Jurkat, Clone E6-1 (cell line): ENCODE measurements at regions not wholly inside any gene's neighbourhood (a gene's known extent, or its start where the extent isn't known, plus 50 kb on each side); places are given as distances from the start of the nearest gene placed in this dataset.
A peak's percentile ranks its signal among the peaks of the same experiment; 100 is the strongest.
"Not testable (repeated sequence)": the region's sequence is repeated elsewhere in the genome, so short reads cannot be mapped to it uniquely, and the experiment has no call there.

Experiments
- DNase-seq: peaks from one replicate; pipeline ENCODE4 v3.0.0-alpha.2; 2011; ENCODE audit warnings: low read depth, low spot score
- H3K4me3 ChIP-seq: 2 replicates; pipeline ENCODE4 v1.5.1; 2011; ENCODE audit warnings: mild to moderate bottlenecking, low read length, control low read depth, moderate library complexity

DNA sequence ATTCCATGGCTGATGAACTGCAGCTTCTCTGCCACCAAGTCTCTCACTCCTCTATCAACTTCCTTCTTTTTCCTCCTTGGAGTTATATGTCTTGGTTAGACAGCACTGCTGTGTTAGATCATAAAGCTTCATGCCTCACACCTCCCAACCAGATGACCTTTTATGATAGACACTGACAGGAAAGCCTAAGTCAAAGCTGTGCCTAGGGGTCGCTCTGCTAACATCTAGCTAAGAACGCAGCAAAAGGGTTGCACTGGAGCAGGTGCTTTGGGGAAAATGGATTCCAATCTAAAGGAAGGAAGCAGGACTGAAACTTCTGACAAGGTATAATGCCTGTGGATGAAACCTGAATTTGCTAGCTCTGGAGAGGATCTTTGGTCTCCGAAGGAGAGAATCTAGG lies 509.7 kb downstream of the SMARCA1 start:
- H3K4me3 ChIP-seq, result no peak overlapping the region
- DNase-seq, result no peak

DNA sequence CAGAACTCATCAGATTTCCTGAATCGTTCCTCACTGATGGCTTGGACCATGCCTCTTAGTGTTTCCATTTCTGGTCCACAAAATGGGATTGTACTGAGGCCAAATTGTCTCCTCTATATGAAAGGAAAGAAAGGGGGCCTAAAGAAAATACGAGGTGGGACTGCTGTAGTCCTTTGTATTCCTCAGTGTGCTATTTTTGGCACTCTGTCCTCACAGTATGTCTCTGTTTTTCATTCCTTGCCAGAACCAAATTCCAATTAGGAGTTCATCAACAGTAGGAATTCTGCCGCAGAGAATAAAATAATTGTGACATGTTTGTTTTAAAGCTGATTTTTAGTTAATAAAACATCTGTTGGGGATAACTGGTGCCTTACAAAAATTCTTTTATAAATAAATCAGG lies 515.7 kb downstream of the SMARCA1 start:
- no peak for DNase-seq
- H3K4me3 ChIP-seq, result no peak overlapping the region

DNA sequence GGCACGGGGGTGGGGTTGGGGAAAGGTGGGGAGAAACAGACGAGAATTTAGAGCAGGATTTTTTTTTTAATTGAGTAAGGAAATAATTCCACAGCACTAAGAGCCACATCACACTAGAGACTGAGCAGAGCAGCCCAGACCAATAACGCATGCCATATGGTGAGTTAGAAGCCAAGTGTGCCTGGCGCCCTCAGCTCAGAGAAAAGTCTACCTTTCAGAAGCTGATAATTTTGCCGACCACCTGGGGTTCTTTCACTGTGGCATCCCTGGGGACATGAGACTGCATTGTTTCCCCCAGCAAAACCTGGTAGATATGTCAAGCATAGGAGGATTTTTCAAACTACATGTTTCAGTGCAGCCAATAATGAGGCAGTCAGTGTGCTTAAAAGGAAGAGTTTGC lies 516.8 kb downstream of the SMARCA1 start:
- no peak for DNase-seq
- H3K4me3 ChIP-seq, result no peak overlapping the region

DNA sequence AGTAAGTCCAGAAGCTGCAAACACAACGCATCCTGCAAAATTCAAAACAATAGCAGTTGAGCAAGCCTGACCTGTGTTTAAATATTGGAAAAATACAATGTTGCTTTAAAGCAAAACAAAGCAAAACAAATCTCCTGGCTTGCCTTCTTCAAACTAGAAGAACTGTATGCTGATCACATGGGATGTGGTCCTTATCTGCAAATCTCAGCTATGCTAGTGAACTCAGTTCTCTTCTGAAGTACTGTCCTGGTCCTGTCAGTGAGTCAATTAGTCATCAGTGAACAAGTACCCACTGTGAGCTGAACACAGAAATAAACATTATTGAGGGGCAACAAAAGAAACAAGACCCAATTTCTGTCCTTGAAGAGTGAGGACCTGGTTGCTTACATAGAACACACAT lies 522.5 kb downstream of the SMARCA1 start:
- DNase-seq, result no peak

DNA sequence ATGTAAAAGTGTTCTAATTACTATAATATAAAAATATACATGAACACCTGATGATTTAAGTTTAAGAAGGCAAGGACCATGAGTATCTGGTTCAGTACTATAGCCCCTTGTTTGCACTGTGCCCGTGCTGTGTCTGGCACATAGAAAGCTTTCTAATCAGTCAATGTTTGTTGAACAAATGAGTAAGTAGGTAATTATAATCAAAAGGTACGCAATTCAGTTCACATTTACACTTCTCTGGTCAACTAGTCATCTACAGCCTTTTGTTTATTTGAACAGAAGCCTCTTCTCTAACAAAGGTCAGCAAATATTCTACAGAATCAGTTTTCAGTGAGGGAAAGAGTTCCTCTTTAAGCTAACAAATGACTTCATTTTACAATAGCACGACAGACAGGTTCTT lies 523.3 kb downstream of the SMARCA1 start:
- H3K4me3 ChIP-seq, result no peak overlapping the region
- no peak for DNase-seq

More for the DNA sequence above, 522.5 kb downstream of the SMARCA1 start:
- H3K4me3 ChIP-seq, result no peak overlapping the region

GRCh38 chrX:128992107-128992971 lies 531.0 kb downstream of the SMARCA1 start:
- no peak overlapping the region for H3K4me3 ChIP-seq
- DNase-seq, result no peak

DNA sequence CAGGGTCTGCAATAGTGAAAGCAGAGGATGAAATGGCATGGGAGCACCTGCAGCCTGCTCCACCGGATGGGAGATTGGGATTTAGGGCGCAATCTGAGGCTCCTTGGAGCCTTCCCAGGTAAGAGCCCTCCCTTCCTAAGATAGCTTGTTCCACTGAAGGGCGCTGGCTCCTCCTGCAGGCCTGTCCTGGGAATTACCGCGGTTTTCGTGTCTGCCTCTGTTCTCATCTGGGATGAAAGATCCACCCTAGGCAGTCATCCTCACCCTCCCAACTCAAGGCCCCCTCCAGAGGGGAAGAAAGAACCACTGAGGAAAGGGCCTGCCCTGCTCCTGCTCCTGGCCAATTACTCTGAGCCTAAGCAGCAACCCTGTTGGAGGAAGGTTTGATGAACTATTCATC lies 547.5 kb downstream of the SMARCA1 start:
- no peak overlapping the region for H3K4me3 ChIP-seq
- DNase-seq, result peak; percentile 10

DNA sequence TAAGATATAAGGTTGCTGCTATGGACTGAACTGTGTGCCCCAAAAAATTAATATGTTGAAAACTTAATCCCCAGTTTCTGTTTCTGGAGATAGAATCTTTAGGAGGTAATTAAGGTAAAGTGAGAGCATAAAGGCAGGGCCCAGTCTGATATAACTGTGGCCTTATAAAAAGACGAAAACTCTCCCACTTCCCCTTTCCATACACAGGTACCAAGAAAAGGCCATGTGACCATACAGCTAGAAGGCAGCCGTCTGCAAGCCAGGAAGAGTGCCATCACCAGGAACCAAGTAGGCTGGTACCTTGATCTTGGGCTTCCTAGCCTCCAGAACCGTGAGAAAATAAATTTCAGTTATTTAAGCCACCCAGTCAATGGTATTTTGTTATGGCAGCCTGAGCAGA lies 550.3 kb downstream of the SMARCA1 start:
- H3K4me3 ChIP-seq, result no peak overlapping the region
- DNase-seq, result no peak

- no peak overlapping the region for H3K4me3 ChIP-seq
- DNase-seq, result no peak
These were observed 562.0 kb downstream of the SMARCA1 start for GRCh38 chrX:128961290-128961689.

- H3K4me3 ChIP-seq, DNase-seq: not testable (repeated sequence)
These were observed 568.6 kb downstream of the SMARCA1 start for GRCh38 chrX:128954697-128955096.

DNA sequence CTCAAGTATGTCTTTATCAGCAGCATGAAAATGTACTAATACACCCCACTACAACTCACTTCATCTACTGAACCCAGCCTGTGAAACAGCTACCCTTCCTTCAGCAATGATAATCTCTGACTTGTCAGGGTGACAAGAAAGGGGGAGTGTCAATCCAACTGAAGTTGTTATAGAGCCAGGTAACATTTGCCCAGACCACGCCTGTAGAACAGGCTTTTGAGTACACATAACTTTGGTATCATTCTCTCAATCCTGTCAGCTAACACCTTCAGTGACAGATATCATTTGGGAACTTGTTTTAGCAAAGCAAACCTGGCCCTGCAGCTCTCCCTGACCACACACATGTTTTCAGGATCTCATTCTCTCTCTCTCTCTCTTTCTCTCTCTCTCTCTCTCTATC lies 592.2 kb downstream of the SMARCA1 start:
- H3K4me3 ChIP-seq, result no peak overlapping the region
- DNase-seq, result no peak

GRCh38 chrX:128929271-128930057 lies 593.8 kb downstream of the SMARCA1 start:
- H3K4me3 ChIP-seq, result no peak overlapping the region
- DNase-seq, result no peak

- H3K4me3 ChIP-seq, result no peak overlapping the region
- no peak for DNase-seq
These were observed 594.7 kb downstream of the SMARCA1 start for GRCh38 chrX:128928636-128929035.

DNA sequence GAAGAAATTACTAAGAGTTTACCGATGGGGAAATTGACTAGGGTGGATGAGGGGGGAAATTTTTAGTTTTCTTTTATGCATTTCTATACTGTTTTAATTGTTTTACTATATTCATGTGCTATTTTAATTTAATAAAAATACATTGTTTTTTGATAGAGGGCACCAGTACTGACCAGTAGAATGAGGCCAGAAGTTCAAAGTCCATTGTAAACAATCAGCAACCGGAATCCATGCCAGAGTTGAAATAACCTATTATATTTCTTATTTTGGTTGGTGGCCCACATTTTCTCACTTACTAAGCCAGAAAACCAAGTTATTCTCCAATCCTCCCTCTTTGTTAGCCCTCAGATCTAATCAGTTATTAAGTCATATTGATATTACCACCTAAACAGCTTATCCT lies 595.9 kb downstream of the SMARCA1 start:
- DNase-seq, result no peak
- no peak overlapping the region for H3K4me3 ChIP-seq

- H3K4me3 ChIP-seq, result no peak overlapping the region
- no peak for DNase-seq
These were observed 616.5 kb downstream of the SMARCA1 start for GRCh38 chrX:128906753-128907152.

DNA sequence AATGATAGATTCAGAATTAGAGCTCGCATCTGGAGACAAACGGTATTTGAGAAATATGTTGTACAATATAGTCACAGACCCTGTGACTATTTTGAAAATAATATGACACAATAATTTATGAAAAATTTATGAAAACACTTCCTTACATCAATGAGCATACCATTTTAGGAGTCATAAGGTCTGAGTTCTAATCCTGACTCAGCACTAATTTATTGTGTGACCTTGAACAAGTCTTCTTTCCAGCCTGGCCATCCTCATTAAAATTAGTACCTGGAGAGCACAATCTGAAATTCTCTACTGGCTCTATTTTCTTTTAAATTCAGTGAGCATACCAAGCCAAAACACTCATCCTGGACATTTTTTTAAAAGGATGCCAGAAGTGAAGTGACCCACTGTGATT lies 622.3 kb downstream of the SMARCA1 start:
- H3K4me3 ChIP-seq, result no peak overlapping the region
- no peak for DNase-seq

GRCh38 chrX:128897621-128898020 lies 625.7 kb downstream of the SMARCA1 start:
- no peak for DNase-seq

DNA sequence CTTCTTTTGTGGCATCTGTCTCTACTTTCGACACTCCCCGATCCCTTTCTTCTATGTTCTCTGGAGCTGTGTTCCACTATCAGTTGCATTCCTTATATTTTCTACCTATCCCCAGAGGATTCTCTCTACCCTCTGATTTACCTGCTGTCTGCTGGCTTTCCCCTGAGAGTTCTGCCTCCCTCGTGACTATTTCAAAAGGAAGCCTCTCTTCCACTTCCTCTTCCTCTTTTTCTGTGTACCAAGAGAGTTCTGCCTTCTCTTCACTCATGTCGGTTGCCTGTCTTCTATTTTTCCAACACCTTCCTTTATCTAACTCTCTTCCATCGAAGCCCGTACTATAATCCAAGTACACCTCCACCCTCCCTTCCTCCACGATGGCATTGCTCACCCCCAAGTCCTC lies 631.7 kb downstream of the SMARCA1 start:
- no peak overlapping the region for H3K4me3 ChIP-seq
- DNase-seq, result no peak

More at GRCh38 chrX:128897621-128898020, 625.7 kb downstream of the SMARCA1 start:
- H3K4me3 ChIP-seq, result no peak overlapping the region

- H3K4me3 ChIP-seq, result no peak overlapping the region
- DNase-seq, result no peak
These were observed 638.9 kb downstream of the SMARCA1 start for GRCh38 chrX:128884430-128884829.

DNA sequence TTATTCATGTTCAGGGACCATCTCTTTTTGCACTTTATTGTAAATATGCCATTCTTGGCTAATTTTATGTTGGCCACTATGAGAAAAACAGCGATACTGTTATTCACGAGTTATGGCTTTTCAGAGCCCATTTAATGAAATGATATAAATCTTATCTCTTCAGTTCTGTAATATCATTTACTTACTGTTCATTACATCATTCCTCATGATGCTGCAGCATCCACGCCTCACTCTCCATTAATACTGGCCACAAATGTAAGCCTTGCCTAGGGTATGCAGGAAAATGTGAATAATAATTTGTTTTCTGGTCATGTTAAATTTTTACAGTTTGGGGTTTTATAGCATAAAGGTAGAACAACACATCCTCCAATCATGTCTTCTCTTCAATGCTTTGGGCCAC lies 639.6 kb downstream of the SMARCA1 start:
- DNase-seq, result no peak
- H3K4me3 ChIP-seq, result no peak overlapping the region
